ENCODE measurements at regions not wholly inside any gene's neighbourhood (a gene's known extent, or its start where the extent isn't known, plus 50 kb on each side); places are given as distances from the start of the nearest gene placed in this dataset.
"Not testable (repeated sequence)": the region's sequence is repeated elsewhere in the genome, so short reads cannot be mapped to it uniquely, and the experiment has no call there.

DNA sequence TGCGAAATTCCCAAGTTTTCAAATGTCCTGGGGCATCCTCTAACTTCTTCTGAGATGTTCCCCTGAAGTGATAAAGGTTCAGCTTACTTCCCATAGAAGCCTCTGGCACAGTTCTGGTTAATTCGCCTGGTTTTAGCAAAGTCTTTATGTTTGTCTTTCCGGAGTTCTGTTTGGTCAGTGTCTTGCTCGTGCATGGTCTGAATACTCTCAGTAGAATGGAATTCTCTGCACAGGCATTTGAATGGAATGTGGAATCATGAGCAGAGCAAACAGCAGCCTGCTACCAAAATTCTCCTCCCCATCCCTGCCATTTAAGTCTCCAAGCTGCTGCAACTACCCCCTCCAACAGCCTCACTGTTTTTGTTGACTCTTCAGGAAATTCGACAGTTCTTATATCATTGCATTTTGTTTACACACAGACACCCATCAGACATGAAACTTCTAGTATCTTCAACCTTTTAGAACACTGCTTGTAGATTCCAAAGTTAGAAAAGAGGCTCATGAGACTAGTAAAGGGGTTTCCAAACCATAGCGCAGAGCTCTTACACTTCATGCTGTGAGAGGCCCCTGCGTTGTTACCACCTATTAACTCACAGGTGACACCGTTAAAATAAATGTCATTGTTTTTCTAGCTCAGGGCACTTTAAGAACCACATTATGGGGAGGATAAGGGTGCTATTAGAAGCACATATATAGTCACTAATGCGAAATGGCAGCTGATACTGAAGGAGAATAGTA lies 129.7 kb downstream of the PLCE1 start:
- Histone ChIP-seq H3K36me3 (ENCODE audit: control insufficient read depth, insufficient read depth, low read length) (no peaks in the 10 kb centered on the region), H3K27me3 (replicated peaks; ENCODE audit: control insufficient read depth, insufficient read depth, low read length) (no peaks in the 10 kb centered on the region), H3K4me3 (replicated peaks; ENCODE audit: low read depth, low read length) (no peak overlapping the region)
- no peak for TF ChIP-seq CTCF (IDR thresholded peaks at IDR 0.05; ENCODE audit: insufficient read depth, low read length, poor library complexity, severe bottlenecking)
- no peak for DNase-seq (ENCODE audit: extremely low read depth, insufficient read length)

DNA sequence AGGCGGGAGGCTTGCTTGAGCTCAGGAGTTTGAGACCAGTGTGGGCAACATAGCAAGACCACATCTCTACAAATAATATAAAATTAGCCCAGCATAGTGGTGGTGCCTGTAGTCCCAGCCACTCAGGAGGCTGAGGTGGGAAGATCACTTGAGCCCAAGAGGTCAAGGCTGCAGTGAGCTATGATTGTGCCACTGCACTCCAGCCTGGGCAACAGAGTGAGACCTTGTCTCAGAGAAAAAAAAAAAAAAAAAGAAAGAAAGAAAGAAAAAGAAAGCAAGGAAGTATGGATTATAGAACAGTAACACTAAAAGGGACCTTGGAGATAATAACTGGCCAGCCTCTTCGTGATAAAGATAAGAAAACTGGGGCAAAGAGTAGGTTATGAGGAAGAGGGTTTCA lies 130.4 kb downstream of the PLCE1 start:
- H3K27me3 ChIP-seq (replicated peaks; ENCODE audit: control insufficient read depth, insufficient read depth, low read length); DNase-seq (ENCODE audit: extremely low read depth, insufficient read length); H3K4me3 ChIP-seq (replicated peaks; ENCODE audit: low read depth, low read length); H3K36me3 ChIP-seq (ENCODE audit: control insufficient read depth, insufficient read depth, low read length): not testable (repeated sequence)

GRCh38 chr10:94125268-94125667 lies 131.5 kb downstream of the PLCE1 start:
- DNase-seq (ENCODE audit: extremely low read depth, insufficient read length); H3K36me3 ChIP-seq (ENCODE audit: control insufficient read depth, insufficient read depth, low read length); H3K27me3 ChIP-seq (replicated peaks; ENCODE audit: control insufficient read depth, insufficient read depth, low read length); H3K4me3 ChIP-seq (replicated peaks; ENCODE audit: low read depth, low read length): not testable (repeated sequence)

GRCh38 chr10:94125856-94126255 lies 132.1 kb downstream of the PLCE1 start:
- Histone ChIP-seq H3K27me3 (replicated peaks; ENCODE audit: control insufficient read depth, insufficient read depth, low read length) (peaks cover 1% of the 10 kb centered on the region), H3K4me3 (replicated peaks; ENCODE audit: low read depth, low read length) (no peak overlapping the region)
- no peak for DNase-seq (ENCODE audit: extremely low read depth, insufficient read length)

DNA sequence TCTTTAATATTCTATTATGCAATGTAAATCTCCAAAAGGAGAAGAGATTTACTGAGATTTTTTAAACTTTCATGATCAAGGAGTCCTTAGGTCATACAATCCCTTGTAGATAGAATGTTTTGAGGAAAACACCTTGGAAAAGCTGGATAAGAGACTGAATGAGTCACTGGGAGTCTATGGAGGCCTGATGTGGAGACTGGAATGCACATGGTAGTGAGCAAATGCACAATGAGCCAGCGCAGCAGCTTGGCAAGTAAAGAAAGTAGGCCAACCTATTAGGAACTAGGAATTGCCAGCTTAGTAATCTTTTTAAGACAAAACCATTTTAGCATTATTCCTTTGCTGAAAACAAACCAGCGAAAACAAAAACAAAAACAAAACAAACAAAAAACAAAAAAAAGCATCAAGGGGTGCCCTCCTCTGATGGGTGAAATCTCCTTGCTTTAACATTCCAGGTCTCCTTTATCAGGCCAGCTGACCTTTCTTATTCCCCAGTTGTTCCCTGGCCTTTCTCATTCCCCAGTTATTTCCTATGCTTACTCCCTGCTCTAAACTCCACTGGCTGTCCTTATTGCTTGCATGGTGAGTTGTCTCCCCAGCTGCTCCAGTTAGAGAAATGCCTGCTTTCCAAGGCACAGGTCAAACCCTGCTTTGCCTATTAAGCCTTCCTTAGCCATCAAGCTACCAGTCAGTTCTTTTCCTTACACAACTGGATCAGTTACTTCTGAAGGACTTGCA lies 135.8 kb downstream of the PLCE1 start:
- Histone ChIP-seq H3K36me3 (ENCODE audit: control insufficient read depth, insufficient read depth, low read length) (no peaks in the 10 kb centered on the region), H3K4me3 (replicated peaks; ENCODE audit: low read depth, low read length) (no peak overlapping the region), H3K27me3 (replicated peaks; ENCODE audit: control insufficient read depth, insufficient read depth, low read length) (peaks cover 3% of the 10 kb centered on the region)
- DNase-seq (ENCODE audit: extremely low read depth, insufficient read length): no peak
- TF ChIP-seq CTCF (IDR thresholded peaks at IDR 0.05; ENCODE audit: insufficient read depth, low read length, poor library complexity, severe bottlenecking): no peak

More at GRCh38 chr10:94125856-94126255, 132.1 kb downstream of the PLCE1 start:
- no peak for TF ChIP-seq CTCF (IDR thresholded peaks at IDR 0.05; ENCODE audit: insufficient read depth, low read length, poor library complexity, severe bottlenecking)
- no peaks in the 10 kb centered on the region for H3K36me3 ChIP-seq (ENCODE audit: control insufficient read depth, insufficient read depth, low read length)

DNA sequence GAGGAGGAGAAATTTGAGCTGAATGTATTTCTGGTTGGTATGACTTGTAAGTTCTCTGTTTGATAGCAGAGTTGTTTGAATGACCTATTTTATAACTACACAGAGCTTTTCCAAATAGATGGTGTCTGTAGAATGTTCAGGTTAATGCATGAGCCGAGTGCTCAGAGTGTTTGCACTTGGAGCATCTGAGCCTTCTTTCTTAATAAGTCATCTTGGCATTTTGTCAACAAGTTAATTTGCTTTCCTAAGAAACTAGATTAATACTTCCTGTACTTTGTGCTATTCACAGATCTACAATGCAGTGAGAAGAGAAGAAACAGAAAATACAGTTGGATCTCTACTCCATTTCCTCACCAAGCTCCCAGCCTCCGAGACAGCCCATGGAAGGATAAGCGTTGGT lies 138.2 kb downstream of the PLCE1 start:
- TF ChIP-seq CTCF (IDR thresholded peaks at IDR 0.05; ENCODE audit: insufficient read depth, low read length, poor library complexity, severe bottlenecking): no peak
- Histone ChIP-seq H3K27me3 (replicated peaks; ENCODE audit: control insufficient read depth, insufficient read depth, low read length) (peaks cover 3% of the 10 kb centered on the region), H3K4me3 (replicated peaks; ENCODE audit: low read depth, low read length) (no peak overlapping the region), H3K36me3 (ENCODE audit: control insufficient read depth, insufficient read depth, low read length) (no peaks in the 10 kb centered on the region)
- DNase-seq (ENCODE audit: extremely low read depth, insufficient read length): no peak
